AML-193 (cell line): ENCODE measurements at regions not wholly inside any gene's neighbourhood (a gene's known extent, or its start where the extent isn't known, plus 50 kb on each side); places are given as distances from the start of the nearest gene placed in this dataset.
A peak's percentile ranks its signal among the peaks of the same experiment; 100 is the strongest.
"Not testable (repeated sequence)": the region's sequence is repeated elsewhere in the genome, so short reads cannot be mapped to it uniquely, and the experiment has no call there.

Experiments
- DNase-seq, 2 experiments: peaks; one replicate each; lab custom pipeline; 2025; lab: John Stamatoyannopoulos, UW

- no peak for DNase-seq
Observed at GRCh38 chr20:19897891-19898290, 119.3 kb upstream of the NAA20 start.

GRCh38 chr20:19901226-19901625, 115.9 kb upstream of the NAA20 start:
- DNase-seq = no peak

- DNase-seq = peak; percentile 72 to 75
Observed at GRCh38 chr20:19903168-19903811, 113.9 kb upstream of the NAA20 start.

GRCh38 chr20:19907326-19908056, 109.7 kb upstream of the NAA20 start:
- no peak for DNase-seq

GRCh38 chr20:19908576-19908975, 108.6 kb upstream of the NAA20 start:
- no peak for DNase-seq

GRCh38 chr20:19909725-19910124, 107.4 kb upstream of the NAA20 start:
- no peak for DNase-seq

- DNase-seq = no peak
Observed at GRCh38 chr20:19911810-19912382, 105.3 kb upstream of the NAA20 start.

- DNase-seq = no peak
Observed at GRCh38 chr20:19913349-19913748, 103.8 kb upstream of the NAA20 start.

GRCh38 chr20:19913927-19914614, 103.1 kb upstream of the NAA20 start:
- DNase-seq = no peak

- DNase-seq = peak; percentile 60 to 69
Observed at GRCh38 chr20:19915111-19915798, 101.9 kb upstream of the NAA20 start.

- DNase-seq = no peak
Observed at GRCh38 chr20:19916531-19917485, 100.4 kb upstream of the NAA20 start.

- DNase-seq = no peak
Observed at GRCh38 chr20:19918965-19919329, 98.2 kb upstream of the NAA20 start.

GRCh38 chr20:19920381-19921138, 96.6 kb upstream of the NAA20 start:
- DNase-seq = no peak

- no peak for DNase-seq
Observed at GRCh38 chr20:19921284-19921793, 95.8 kb upstream of the NAA20 start.

GRCh38 chr20:19921829-19922228, 95.3 kb upstream of the NAA20 start:
- DNase-seq = not testable (repeated sequence)

- DNase-seq = no peak
Observed at GRCh38 chr20:19922716-19923115, 94.4 kb upstream of the NAA20 start.

- DNase-seq = no peak
Observed at GRCh38 chr20:19923762-19924161, 93.4 kb upstream of the NAA20 start.

GRCh38 chr20:19924255-19924654, 92.9 kb upstream of the NAA20 start:
- DNase-seq = no peak

GRCh38 chr20:19926591-19926990, 90.6 kb upstream of the NAA20 start:
- no peak for DNase-seq
